ENCODE measurements at regions not wholly inside any gene's neighbourhood (a gene's known extent, or its start where the extent isn't known, plus 50 kb on each side); places are given as distances from the start of the nearest gene placed in this dataset.

DNA sequence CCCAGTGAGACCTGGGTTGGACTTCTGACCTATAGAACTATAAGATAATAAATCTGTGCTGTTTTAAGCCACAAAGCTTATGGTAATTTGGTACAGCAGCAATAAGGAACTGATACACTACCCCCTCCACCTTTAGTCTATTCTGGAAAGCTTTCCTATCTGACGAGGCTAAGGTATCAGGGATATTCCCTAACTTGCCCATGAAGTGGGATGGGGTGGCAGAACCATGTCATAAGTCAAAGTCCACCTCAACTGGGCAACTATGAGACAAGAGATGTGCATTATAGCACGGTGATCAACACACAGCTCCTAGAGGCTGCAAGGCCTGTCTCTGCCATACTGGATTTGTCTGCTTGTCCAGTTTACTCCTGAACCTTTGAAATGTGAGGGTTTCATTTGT is 146.8 kb upstream of the RAD23B start:
- Mint-ChIP-seq H3K27me3 (ENCODE audit: insufficient read depth) (peaks cover 2% of the 10 kb centered on the region), H3K9me3 (no peaks in the 10 kb centered on the region), H3K4me1 (ENCODE audit: low read depth) (no peaks in the 10 kb centered on the region), H3K27ac (no peak overlapping the region), H3K36me3 (ENCODE audit: low read depth) (no peaks in the 10 kb centered on the region), H3K4me3 (no peak overlapping the region)
- DNase-seq (ENCODE audit: low spot score) = no peak
- intact Hi-C loops (cut with micrococcal nuclease) = no loop called here

GRCh38 chr9:107137495-107138202 is 145.4 kb upstream of the RAD23B start:
- H3K4me3 Mint-ChIP-seq = no peak overlapping the region
- H3K4me1 Mint-ChIP-seq (ENCODE audit: low read depth) = no peaks in the 10 kb centered on the region
- no peaks in the 10 kb centered on the region for H3K36me3 Mint-ChIP-seq (ENCODE audit: low read depth)
- no peak for DNase-seq (ENCODE audit: low spot score)
- intact Hi-C loops (cut with micrococcal nuclease) = loop anchor here (1.0 kb wide), 2 partner anchors 35 to 204 kb away; no protein-coding TSS in a partner anchor
- H3K9me3 Mint-ChIP-seq = no peaks in the 10 kb centered on the region
- H3K27ac Mint-ChIP-seq = no peak overlapping the region
- H3K27me3 Mint-ChIP-seq (ENCODE audit: insufficient read depth) = peaks cover 2% of the 10 kb centered on the region

GRCh38 chr9:107138261-107138992 is 144.7 kb upstream of the RAD23B start:
- no peaks in the 10 kb centered on the region for H3K9me3 Mint-ChIP-seq
- H3K4me3 Mint-ChIP-seq = no peak overlapping the region
- no peaks in the 10 kb centered on the region for H3K36me3 Mint-ChIP-seq (ENCODE audit: low read depth)
- H3K27ac Mint-ChIP-seq = no peak overlapping the region
- intact Hi-C loops (cut with micrococcal nuclease) = no loop called here
- no peak for DNase-seq (ENCODE audit: low spot score)
- H3K27me3 Mint-ChIP-seq (ENCODE audit: insufficient read depth) = peaks cover 2% of the 10 kb centered on the region
- H3K4me1 Mint-ChIP-seq (ENCODE audit: low read depth) = no peaks in the 10 kb centered on the region

DNA sequence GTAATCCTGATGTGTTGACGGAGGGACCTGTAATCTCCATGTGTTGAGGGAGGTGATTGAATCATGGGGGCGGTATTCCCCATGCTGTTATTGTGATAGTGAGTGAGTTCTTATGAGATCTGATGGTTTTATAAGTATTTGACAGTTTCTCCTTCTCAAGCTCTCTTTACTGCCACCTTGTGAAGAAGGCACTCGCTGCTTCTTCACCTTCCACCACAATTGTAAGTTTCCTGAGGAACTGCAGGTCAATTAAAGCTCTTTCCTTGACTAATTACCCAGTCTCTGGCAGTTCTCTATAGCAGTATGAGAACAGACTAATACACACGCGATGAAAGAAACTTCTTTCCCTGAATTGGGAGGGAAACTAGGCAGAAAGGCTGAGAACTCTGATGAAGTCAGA is 141.1 kb upstream of the RAD23B start:
- Mint-ChIP-seq H3K27ac (no peak overlapping the region), H3K36me3 (ENCODE audit: low read depth) (no peaks in the 10 kb centered on the region), H3K4me3 (no peak overlapping the region), H3K4me1 (ENCODE audit: low read depth) (no peaks in the 10 kb centered on the region), H3K9me3 (no peaks in the 10 kb centered on the region), H3K27me3 (ENCODE audit: insufficient read depth) (peaks cover 5% of the 10 kb centered on the region)
- intact Hi-C loops (cut with micrococcal nuclease) = no loop called here
- no peak for DNase-seq (ENCODE audit: low spot score)

GRCh38 chr9:107142430-107142829 is 140.6 kb upstream of the RAD23B start:
- H3K4me3 Mint-ChIP-seq = no peak overlapping the region

GRCh38 chr9:107142896-107143603 is 140.0 kb upstream of the RAD23B start:
- Mint-ChIP-seq H3K36me3 (ENCODE audit: low read depth) (no peaks in the 10 kb centered on the region), H3K27ac (no peak overlapping the region), H3K4me1 (ENCODE audit: low read depth) (no peaks in the 10 kb centered on the region), H3K4me3 (no peak overlapping the region), H3K9me3 (no peaks in the 10 kb centered on the region), H3K27me3 (ENCODE audit: insufficient read depth) (peaks cover 5% of the 10 kb centered on the region)
- intact Hi-C loops (cut with micrococcal nuclease) = no loop called here
- no peak for DNase-seq (ENCODE audit: low spot score)

More at GRCh38 chr9:107142430-107142829, 140.6 kb upstream of the RAD23B start:
- no peak overlapping the region for H3K27ac Mint-ChIP-seq
- H3K9me3 Mint-ChIP-seq = no peaks in the 10 kb centered on the region
- no peak for DNase-seq (ENCODE audit: low spot score)
- peaks cover 5% of the 10 kb centered on the region for H3K27me3 Mint-ChIP-seq (ENCODE audit: insufficient read depth)
- H3K36me3 Mint-ChIP-seq (ENCODE audit: low read depth) = no peaks in the 10 kb centered on the region
- H3K4me1 Mint-ChIP-seq (ENCODE audit: low read depth) = no peaks in the 10 kb centered on the region
- intact Hi-C loops (cut with micrococcal nuclease) = no loop called here

GRCh38 chr9:107144475-107144874 is 138.6 kb upstream of the RAD23B start:
- intact Hi-C loops (cut with micrococcal nuclease) = no loop called here
- Mint-ChIP-seq H3K9me3 (no peaks in the 10 kb centered on the region), H3K4me1 (ENCODE audit: low read depth) (no peaks in the 10 kb centered on the region)

GRCh38 chr9:107147134-107147533 is 135.9 kb upstream of the RAD23B start:
- H3K4me1 Mint-ChIP-seq (ENCODE audit: low read depth) = no peaks in the 10 kb centered on the region
- peaks cover 4% of the 10 kb centered on the region for H3K27me3 Mint-ChIP-seq (ENCODE audit: insufficient read depth)
- intact Hi-C loops (cut with micrococcal nuclease) = no loop called here
- no peak for DNase-seq (ENCODE audit: low spot score)
- no peaks in the 10 kb centered on the region for H3K36me3 Mint-ChIP-seq (ENCODE audit: low read depth)
- H3K27ac Mint-ChIP-seq = no peak overlapping the region
- H3K9me3 Mint-ChIP-seq = no peaks in the 10 kb centered on the region
- H3K4me3 Mint-ChIP-seq = no peak overlapping the region

More at GRCh38 chr9:107144475-107144874, 138.6 kb upstream of the RAD23B start:
- H3K4me3 Mint-ChIP-seq = no peak overlapping the region
- DNase-seq (ENCODE audit: low spot score) = no peak
- no peak overlapping the region for H3K27ac Mint-ChIP-seq
- no peaks in the 10 kb centered on the region for H3K36me3 Mint-ChIP-seq (ENCODE audit: low read depth)
- peaks cover 4% of the 10 kb centered on the region for H3K27me3 Mint-ChIP-seq (ENCODE audit: insufficient read depth)

DNA sequence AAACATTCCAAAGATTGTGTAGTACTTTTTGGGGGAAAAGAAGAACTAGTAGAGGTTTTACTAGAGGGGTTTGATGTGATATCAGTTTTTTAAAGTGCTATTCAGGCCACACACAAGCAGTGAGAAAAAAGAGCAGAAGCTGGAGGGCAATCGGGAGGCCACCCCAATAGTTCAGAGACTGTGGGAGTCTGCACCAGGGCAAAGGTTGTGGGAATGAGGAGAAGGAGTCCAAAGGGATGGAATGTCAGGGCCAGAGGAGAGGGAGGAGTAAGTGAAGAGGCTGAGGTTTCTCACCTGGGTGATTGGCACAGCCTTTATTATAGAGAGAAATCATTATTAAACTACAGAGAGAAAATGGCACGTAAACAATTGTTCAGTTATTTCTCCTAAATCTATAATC is 134.9 kb upstream of the RAD23B start:
- H3K9me3 Mint-ChIP-seq = no peaks in the 10 kb centered on the region
- intact Hi-C loops (cut with micrococcal nuclease) = no loop called here
- H3K27me3 Mint-ChIP-seq (ENCODE audit: insufficient read depth) = peaks cover 4% of the 10 kb centered on the region
- no peak overlapping the region for H3K27ac Mint-ChIP-seq
- H3K36me3 Mint-ChIP-seq (ENCODE audit: low read depth) = no peaks in the 10 kb centered on the region
- DNase-seq (ENCODE audit: low spot score) = no peak
- H3K4me1 Mint-ChIP-seq (ENCODE audit: low read depth) = no peaks in the 10 kb centered on the region
- H3K4me3 Mint-ChIP-seq = no peak overlapping the region

- Mint-ChIP-seq H3K9me3 (no peaks in the 10 kb centered on the region), H3K27me3 (ENCODE audit: insufficient read depth) (peaks cover 4% of the 10 kb centered on the region), H3K4me1 (ENCODE audit: low read depth) (no peaks in the 10 kb centered on the region), H3K27ac (no peak overlapping the region), H3K4me3 (no peak overlapping the region), H3K36me3 (ENCODE audit: low read depth) (no peaks in the 10 kb centered on the region)
- intact Hi-C loops (cut with micrococcal nuclease) = no loop called here
- no peak for DNase-seq (ENCODE audit: low spot score)
Measured at GRCh38 chr9:107149756-107150155, 133.3 kb upstream of the RAD23B start.

- Mint-ChIP-seq H3K27me3 (ENCODE audit: insufficient read depth) (no peaks in the 10 kb centered on the region), H3K4me1 (ENCODE audit: low read depth) (no peaks in the 10 kb centered on the region), H3K9me3 (no peaks in the 10 kb centered on the region), H3K27ac (no peak overlapping the region), H3K4me3 (no peak overlapping the region), H3K36me3 (ENCODE audit: low read depth) (no peaks in the 10 kb centered on the region)
- intact Hi-C loops (cut with micrococcal nuclease) = no loop called here
- DNase-seq (ENCODE audit: low spot score) = no peak
Measured at GRCh38 chr9:107153336-107153735, 129.7 kb upstream of the RAD23B start.

GRCh38 chr9:107154291-107154690 is 128.8 kb upstream of the RAD23B start:
- DNase-seq (ENCODE audit: low spot score) = no peak
- H3K36me3 Mint-ChIP-seq (ENCODE audit: low read depth) = no peaks in the 10 kb centered on the region
- H3K9me3 Mint-ChIP-seq = no peaks in the 10 kb centered on the region
- H3K4me3 Mint-ChIP-seq = no peak overlapping the region
- H3K27ac Mint-ChIP-seq = no peak overlapping the region
- H3K27me3 Mint-ChIP-seq (ENCODE audit: insufficient read depth) = no peaks in the 10 kb centered on the region
- H3K4me1 Mint-ChIP-seq (ENCODE audit: low read depth) = no peaks in the 10 kb centered on the region
- intact Hi-C loops (cut with micrococcal nuclease) = no loop called here

GRCh38 chr9:107154766-107155165 is 128.3 kb upstream of the RAD23B start:
- Mint-ChIP-seq H3K27ac (no peak overlapping the region), H3K9me3 (no peaks in the 10 kb centered on the region), H3K4me3 (no peak overlapping the region), H3K4me1 (ENCODE audit: low read depth) (no peaks in the 10 kb centered on the region), H3K27me3 (ENCODE audit: insufficient read depth) (no peaks in the 10 kb centered on the region), H3K36me3 (ENCODE audit: low read depth) (no peaks in the 10 kb centered on the region)
- intact Hi-C loops (cut with micrococcal nuclease) = loop anchor here (5.0 kb wide), 1 partner anchor 188 kb away; no protein-coding TSS in a partner anchor
- no peak for DNase-seq (ENCODE audit: low spot score)
